ENCODE measurements at regions not wholly inside any gene's neighbourhood (a gene's known extent, or its start where the extent isn't known, plus 50 kb on each side); places are given as distances from the start of the nearest gene placed in this dataset.

- Histone ChIP-seq H3K27ac (no peak overlapping the region), H3K27me3 (peaks cover 18% of the 10 kb centered on the region), H3K4me3 (no peak overlapping the region), H3K9me3 (no peaks in the 10 kb centered on the region), H3K36me3 (no peaks in the 10 kb centered on the region), H3K4me1 (peaks cover 0 to 6% (median 0%) of the 10 kb centered on the region in 4 donors)
- in situ Hi-C loops (cut with MboI; ENCODE audit: low pct_ligation_motif_present in 1 of 4, low pct_unique_long_range_greater_than_20kb in 1 of 4, low sequenced_read_pairs in 3 of 4): loop anchor here in 1 of 4 donors (25.0 kb wide), 1 partner anchor 241 kb away; no protein-coding TSS in a partner anchor
- no peak for TF ChIP-seq POLR2AphosphoS5 (IDR thresholded peaks at IDR 0.05)
- TF ChIP-seq EP300 (IDR thresholded peaks at IDR 0.05; ENCODE audit: low read depth): no peak
- TF ChIP-seq POLR2A (IDR thresholded peaks at IDR 0.05): no peak
- TF ChIP-seq CTCF (IDR thresholded peaks at IDR 0.05): no peak
- DNase-seq: no peak
- intact Hi-C loops (cut with DNase I; ENCODE audit: low total_unique reads): no loop called here
- WGBS, 2 donors (ENCODE audit: low coverage in 1 of 2): 56 to 76% methylated on average over 1 of the region's 1 CpG
Observed at GRCh38 chr4:67328393-67328792, 216.9 kb downstream of the CENPC start.

DNA sequence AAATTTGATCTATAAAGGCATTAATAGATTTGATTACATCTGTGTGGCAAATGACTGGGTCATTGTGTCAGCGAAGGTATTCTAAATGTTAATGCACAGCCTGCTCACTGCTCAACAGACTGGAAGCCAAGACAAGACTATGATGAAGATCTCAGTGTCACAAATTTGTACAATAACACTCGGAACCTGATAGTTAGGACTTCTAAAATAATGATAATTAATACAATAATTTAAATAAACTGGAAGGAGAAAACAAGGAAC lies 217.4 kb downstream of the CENPC start:
- H3K9me3 ChIP-seq: no peaks in the 10 kb centered on the region
- in situ Hi-C loops (cut with MboI; ENCODE audit: low pct_ligation_motif_present in 1 of 4, low pct_unique_long_range_greater_than_20kb in 1 of 4, low sequenced_read_pairs in 3 of 4): loop anchor here in 1 of 4 donors (25.0 kb wide), 1 partner anchor 241 kb away; no protein-coding TSS in a partner anchor
- intact Hi-C loops (cut with DNase I; ENCODE audit: low total_unique reads): no loop called here
- no peak for TF ChIP-seq EP300 (IDR thresholded peaks at IDR 0.05; ENCODE audit: low read depth)
- TF ChIP-seq POLR2AphosphoS5 (IDR thresholded peaks at IDR 0.05): no peak
- TF ChIP-seq CTCF (IDR thresholded peaks at IDR 0.05): no peak
- TF ChIP-seq POLR2A (IDR thresholded peaks at IDR 0.05): no peak
- H3K4me1 ChIP-seq: peaks cover 0 to 6% (median 0%) of the 10 kb centered on the region in 4 donors
- 25 to 39% methylated on average over 2 of the region's 2 CpGs for WGBS, 2 donors (ENCODE audit: low coverage in 1 of 2)
- H3K27me3 ChIP-seq: peaks cover 18% of the 10 kb centered on the region
- no peaks in the 10 kb centered on the region for H3K36me3 ChIP-seq
- H3K27ac ChIP-seq: no peak overlapping the region
- H3K4me3 ChIP-seq: no peak overlapping the region
- no peak for DNase-seq

- Histone ChIP-seq H3K36me3 (no peaks in the 10 kb centered on the region), H3K27me3 (peaks cover 18% of the 10 kb centered on the region), H3K27ac (no peak overlapping the region), H3K4me1 (peaks cover 0 to 6% (median 0%) of the 10 kb centered on the region in 4 donors), H3K9me3 (no peaks in the 10 kb centered on the region), H3K4me3 (no peak overlapping the region)
- DNase-seq: peak; percentile 46
- WGBS, 2 donors (ENCODE audit: low coverage in 1 of 2): 1 to 7% methylated on average over 6 of the region's 6 CpGs
- TF ChIP-seq EP300 (IDR thresholded peaks at IDR 0.05; ENCODE audit: low read depth): no peak
- peak; percentile 51 to 92 (median 86) for TF ChIP-seq CTCF (IDR thresholded peaks at IDR 0.05)
- TF ChIP-seq POLR2AphosphoS5 (IDR thresholded peaks at IDR 0.05): no peak
- in situ Hi-C loops (cut with MboI; ENCODE audit: low pct_ligation_motif_present in 1 of 4, low pct_unique_long_range_greater_than_20kb in 1 of 4, low sequenced_read_pairs in 3 of 4): loop anchor here in 1 of 4 donors (25.0 kb wide), 1 partner anchor 240 kb away; no protein-coding TSS in a partner anchor
- intact Hi-C loops (cut with DNase I; ENCODE audit: low total_unique reads): no loop called here
Observed at GRCh38 chr4:67327245-67328017, 217.9 kb downstream of the CENPC start.

DNA sequence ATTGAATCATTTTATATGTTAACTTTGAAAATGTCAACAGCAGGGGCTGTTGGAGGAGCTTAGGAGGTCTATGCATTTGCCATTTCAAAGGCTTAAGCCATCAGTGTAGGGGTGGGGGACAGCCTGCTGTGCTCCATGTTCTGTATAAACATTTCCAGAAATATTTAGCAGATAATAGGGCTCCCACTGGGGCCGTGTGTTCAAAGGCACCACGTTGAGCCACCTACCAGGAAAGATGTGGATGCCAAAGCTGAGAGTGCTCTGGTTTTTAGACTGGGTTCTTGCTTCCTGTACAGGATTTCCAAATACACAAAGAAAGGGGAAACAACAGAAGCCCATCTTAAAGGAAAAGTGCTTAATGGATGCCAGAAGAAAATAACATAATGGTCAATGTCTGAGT lies 219.5 kb downstream of the CENPC start:
- Histone ChIP-seq H3K4me3 (no peak overlapping the region), H3K27me3 (peaks cover 18% of the 10 kb centered on the region), H3K9me3 (no peaks in the 10 kb centered on the region), H3K36me3 (no peaks in the 10 kb centered on the region), H3K4me1 (peaks cover 0 to 6% (median 0%) of the 10 kb centered on the region in 4 donors), H3K27ac (no peak overlapping the region)
- intact Hi-C loops (cut with DNase I; ENCODE audit: low total_unique reads) (no loop called here), in situ Hi-C loops (cut with MboI; ENCODE audit: low pct_ligation_motif_present in 1 of 4, low pct_unique_long_range_greater_than_20kb in 1 of 4, low sequenced_read_pairs in 3 of 4) (loop anchor here in 1 of 4 donors (25.0 kb wide), 1 partner anchor 238 kb away; no protein-coding TSS in a partner anchor)
- no peak for DNase-seq
- WGBS, 2 donors (ENCODE audit: low coverage in 1 of 2): 16% methylated on average over 2 of the region's 2 CpGs; no CpG with 5 or more reads in 1 of the 2 donors
- TF ChIP-seq POLR2A (IDR thresholded peaks at IDR 0.05) (no peak), CTCF (IDR thresholded peaks at IDR 0.05) (no peak), POLR2AphosphoS5 (IDR thresholded peaks at IDR 0.05) (no peak), EP300 (IDR thresholded peaks at IDR 0.05; ENCODE audit: low read depth) (no peak)
